ENCODE measurements at regions not wholly inside any gene's neighbourhood (a gene's known extent, or its start where the extent isn't known, plus 50 kb on each side); places are given as distances from the start of the nearest gene placed in this dataset.

DNA sequence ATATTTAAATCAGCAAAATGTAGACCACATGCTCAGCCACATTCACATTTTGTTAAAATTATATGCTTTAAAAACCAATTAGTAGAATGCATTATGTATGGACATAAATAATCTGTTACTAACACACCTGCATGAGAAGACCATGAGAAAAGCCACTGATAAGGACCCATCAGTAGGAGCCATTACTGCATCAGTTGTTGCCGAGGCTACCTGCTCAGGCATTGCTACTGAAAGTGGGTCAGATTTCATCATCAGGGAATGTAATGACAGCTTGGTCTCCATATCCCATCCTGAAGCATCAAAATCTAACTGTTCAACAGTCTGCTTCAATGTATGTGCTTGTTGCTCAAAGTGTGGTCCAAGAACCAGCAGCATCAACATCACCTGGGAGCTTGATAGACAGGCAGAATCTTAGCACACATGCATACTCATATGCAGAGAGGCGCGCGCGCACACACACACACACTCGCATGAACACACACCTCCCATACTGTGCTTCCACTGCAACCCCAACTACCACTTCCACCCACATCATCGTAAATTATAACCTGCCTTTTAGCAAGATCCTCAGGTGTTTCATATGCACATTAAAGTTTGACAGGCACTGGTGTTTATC, 72.4 kb upstream of the FOXB1 start:
- DNase-seq: no peak
- Mint-ChIP-seq H3K4me3 (no peak overlapping the region), H3K4me1 (no peaks in the 10 kb centered on the region), H3K36me3 (ENCODE audit: low read depth) (no peaks in the 10 kb centered on the region), H3K27ac (no peak overlapping the region), H3K27me3 (ENCODE audit: low read depth, poor library complexity) (peaks cover 11% of the 10 kb centered on the region), H3K9me3 (peaks cover 4% of the 10 kb centered on the region)
- TF ChIP-seq, protein P1, sequence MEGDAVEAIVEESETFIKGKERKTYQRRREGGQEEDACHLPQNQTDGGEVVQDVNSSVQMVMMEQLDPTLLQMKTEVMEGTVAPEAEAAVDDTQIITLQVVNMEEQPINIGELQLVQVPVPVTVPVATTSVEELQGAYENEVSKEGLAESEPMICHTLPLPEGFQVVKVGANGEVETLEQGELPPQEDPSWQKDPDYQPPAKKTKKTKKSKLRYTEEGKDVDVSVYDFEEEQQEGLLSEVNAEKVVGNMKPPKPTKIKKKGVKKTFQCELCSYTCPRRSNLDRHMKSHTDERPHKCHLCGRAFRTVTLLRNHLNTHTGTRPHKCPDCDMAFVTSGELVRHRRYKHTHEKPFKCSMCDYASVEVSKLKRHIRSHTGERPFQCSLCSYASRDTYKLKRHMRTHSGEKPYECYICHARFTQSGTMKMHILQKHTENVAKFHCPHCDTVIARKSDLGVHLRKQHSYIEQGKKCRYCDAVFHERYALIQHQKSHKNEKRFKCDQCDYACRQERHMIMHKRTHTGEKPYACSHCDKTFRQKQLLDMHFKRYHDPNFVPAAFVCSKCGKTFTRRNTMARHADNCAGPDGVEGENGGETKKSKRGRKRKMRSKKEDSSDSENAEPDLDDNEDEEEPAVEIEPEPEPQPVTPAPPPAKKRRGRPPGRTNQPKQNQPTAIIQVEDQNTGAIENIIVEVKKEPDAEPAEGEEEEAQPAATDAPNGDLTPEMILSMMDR (IDR thresholded peaks at IDR 0.05): no peak

DNA sequence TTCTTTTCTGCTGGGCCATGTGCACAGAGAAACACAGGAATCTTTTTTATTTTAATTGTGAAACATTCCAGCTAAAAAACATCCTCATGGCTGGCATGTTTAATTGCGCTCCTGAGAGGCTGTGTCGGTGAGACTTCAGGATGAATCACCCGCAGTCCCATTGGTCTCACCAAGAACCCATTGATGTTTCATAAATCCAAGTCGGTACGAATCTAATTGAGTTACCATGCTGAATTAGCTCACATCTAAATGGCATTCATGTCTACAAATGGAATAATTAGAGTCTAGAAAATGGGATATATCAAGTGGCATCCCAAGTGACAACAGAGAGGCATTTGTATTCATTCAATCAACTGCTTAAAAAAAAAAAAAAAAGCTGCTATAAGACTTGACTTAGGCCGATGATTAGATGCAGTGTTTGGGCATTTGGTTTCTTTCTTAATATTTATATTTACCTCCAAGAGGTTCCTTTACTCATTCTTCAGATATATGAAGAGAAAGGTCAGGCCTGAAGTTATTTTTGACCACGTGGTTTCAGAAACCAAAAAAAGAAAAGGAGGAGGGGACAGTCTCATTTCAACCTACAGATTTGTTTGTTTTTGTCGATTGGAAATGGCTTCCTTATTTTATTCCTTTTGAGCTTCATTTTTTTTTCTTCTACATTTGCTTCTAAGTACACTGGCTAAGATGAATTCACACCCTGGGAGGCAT, 79.1 kb upstream of the FOXB1 start:
- Mint-ChIP-seq H3K27ac (no peak overlapping the region), H3K36me3 (ENCODE audit: low read depth) (no peaks in the 10 kb centered on the region), H3K27me3 (ENCODE audit: low read depth, poor library complexity) (no peaks in the 10 kb centered on the region), H3K9me3 (peaks cover 11% of the 10 kb centered on the region), H3K4me1 (peaks cover 8% of the 10 kb centered on the region), H3K4me3 (no peak overlapping the region)
- DNase-seq: no peak
- TF ChIP-seq, protein P1 (IDR thresholded peaks at IDR 0.05): no peak

DNA sequence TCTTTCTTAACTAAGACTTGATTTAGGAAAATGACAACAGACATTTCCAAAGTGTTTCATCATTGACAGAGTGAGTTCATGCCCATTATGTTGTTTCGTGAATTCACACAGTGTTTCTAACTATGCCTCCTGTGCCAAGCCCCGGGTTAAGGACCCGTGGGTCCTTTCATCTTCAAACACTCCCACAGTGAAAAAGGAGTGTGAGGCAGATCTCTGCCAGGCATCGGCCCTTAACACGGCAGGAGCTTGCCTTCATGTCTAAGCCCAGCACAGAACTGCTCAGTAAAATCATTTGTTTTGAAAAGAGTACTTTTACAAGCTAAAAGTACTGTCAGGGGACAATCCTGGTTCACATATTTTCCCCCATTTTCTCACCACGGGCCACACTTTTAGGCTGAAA, 80.0 kb upstream of the FOXB1 start:
- DNase-seq: no peak
- H3K4me3 Mint-ChIP-seq: no peak overlapping the region
- H3K27me3 Mint-ChIP-seq (ENCODE audit: low read depth, poor library complexity): no peaks in the 10 kb centered on the region
- H3K27ac Mint-ChIP-seq: no peak overlapping the region
- no peaks in the 10 kb centered on the region for H3K36me3 Mint-ChIP-seq (ENCODE audit: low read depth)
- H3K4me1 Mint-ChIP-seq: peaks cover 16% of the 10 kb centered on the region
- peaks cover 11% of the 10 kb centered on the region for H3K9me3 Mint-ChIP-seq
- TF ChIP-seq, protein P1 (IDR thresholded peaks at IDR 0.05): no peak

DNA sequence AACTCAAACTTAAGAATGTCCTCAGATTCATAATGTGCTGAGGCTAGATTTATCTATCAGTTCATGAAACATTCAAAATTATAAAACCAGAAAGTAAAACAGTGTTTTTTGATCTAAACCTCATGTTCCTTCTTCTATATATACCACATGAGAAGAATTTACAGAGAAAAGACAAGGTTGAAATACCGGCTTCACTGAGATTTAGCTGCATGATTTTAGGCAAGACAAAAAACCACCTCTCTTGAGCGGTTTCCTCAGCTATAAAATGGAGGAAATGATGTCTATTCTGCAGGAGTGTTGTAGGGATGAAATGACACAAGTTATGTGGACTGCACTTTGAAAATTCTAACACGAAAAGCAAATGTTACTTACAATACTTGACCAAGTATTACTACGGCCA, 80.6 kb upstream of the FOXB1 start:
- Mint-ChIP-seq H3K36me3 (ENCODE audit: low read depth) (no peaks in the 10 kb centered on the region), H3K27ac (no peak overlapping the region), H3K4me1 (peaks cover 18% of the 10 kb centered on the region), H3K4me3 (no peak overlapping the region), H3K27me3 (ENCODE audit: low read depth, poor library complexity) (no peaks in the 10 kb centered on the region), H3K9me3 (peaks cover 11% of the 10 kb centered on the region)
- no peak for DNase-seq
- TF ChIP-seq, protein P1 (IDR thresholded peaks at IDR 0.05): no peak

DNA sequence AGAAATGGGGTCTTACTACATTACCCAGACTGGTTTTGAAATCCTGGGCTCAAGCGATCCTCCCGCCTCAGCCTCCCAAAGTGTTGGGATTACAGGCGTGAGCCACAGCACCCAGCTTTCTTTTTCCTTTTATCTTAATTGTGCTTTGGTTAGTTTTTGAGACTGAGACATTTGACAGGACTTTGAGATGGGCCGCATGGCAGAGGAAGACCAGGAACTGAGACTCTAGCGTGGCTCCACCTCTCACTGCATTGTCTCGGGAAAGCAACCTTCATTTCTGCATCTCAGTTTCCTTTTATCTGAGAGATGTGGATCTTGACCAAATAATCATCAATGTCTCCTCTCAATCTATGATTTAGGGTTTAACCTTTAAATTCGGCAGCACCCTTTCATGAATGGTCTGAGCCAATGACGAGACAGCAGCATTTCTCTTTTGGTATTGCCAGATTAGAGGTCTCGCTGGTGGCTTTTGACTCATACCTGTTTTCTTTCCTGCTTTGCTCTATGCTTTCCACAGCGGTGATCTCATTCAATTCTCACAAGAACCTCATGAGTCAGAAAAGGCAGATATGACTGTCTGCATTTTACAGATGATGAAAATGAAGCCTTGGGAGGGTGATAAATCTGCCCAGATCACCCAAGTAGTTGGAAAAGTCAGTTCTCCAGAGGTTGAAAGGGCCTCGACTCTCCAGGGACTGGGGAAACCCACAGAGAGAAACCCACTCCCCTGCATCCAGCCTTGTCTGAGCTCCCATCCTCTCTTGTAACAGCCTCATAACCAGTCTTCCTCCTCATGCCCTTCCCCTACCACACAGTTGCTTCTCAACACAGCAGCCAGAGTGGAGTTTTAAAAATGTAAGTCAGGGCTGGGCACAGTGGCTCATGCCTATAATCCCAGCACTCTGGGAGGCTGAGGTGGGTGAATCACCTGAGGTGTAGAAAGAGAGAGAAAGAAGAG, 84.8 kb upstream of the FOXB1 start:
- Mint-ChIP-seq H3K9me3 (no peaks in the 10 kb centered on the region), H3K27ac (no peak overlapping the region), H3K4me1 (peaks cover 26% of the 10 kb centered on the region), H3K27me3 (ENCODE audit: low read depth, poor library complexity) (peaks cover 4% of the 10 kb centered on the region), H3K4me3 (no peak overlapping the region), H3K36me3 (ENCODE audit: low read depth) (no peaks in the 10 kb centered on the region)
- TF ChIP-seq, protein P1 (IDR thresholded peaks at IDR 0.05): no peak
- no peak for DNase-seq
